ENCODE measurements at regions not wholly inside any gene's neighbourhood (a gene's known extent, or its start where the extent isn't known, plus 50 kb on each side); places are given as distances from the start of the nearest gene placed in this dataset.

GRCh38 chr22:42196454-42196853, 65.8 kb upstream of the CYP2D6 start:
- Histone ChIP-seq H3F3A (ENCODE audit: low read depth) (no peaks in the 10 kb centered on the region), H3K4me1 (ENCODE audit: insufficient read depth, low read length, poor library complexity, severe bottlenecking) (peaks cover 16% of the 10 kb centered on the region), H3K36me3 (ENCODE audit: insufficient read depth, low read length) (peaks cover 22% of the 10 kb centered on the region; the same call in 1 of the 2 replicates), H3K9me2 (replicated peaks; ENCODE audit: low read depth, low read length) (no peaks in the 10 kb centered on the region), H3K9me3 (ENCODE audit: insufficient read depth, low read depth, low read length) (no peaks in the 10 kb centered on the region), H3K9ac (ENCODE audit: low read depth, low read length, poor library complexity, severe bottlenecking) (no peak overlapping the region), H3K79me2 (ENCODE audit: insufficient read depth, low read length) (peaks cover 100% of the 10 kb centered on the region), H3K27me3 (ENCODE audit: insufficient read depth, low read length, poor library complexity, severe bottlenecking) (no peaks in the 10 kb centered on the region), H3K4me2 (ENCODE audit: low read depth, low read length, poor library complexity, severe bottlenecking) (no peak overlapping the region), H4K20me1 (ENCODE audit: insufficient read depth, low read length, poor library complexity, severe bottlenecking) (peaks cover 70% of the 10 kb centered on the region), H2AFZ (ENCODE audit: low read length) (no peak overlapping the region), H3K4me3 (ENCODE audit: low read length, poor library complexity, severe bottlenecking) (no peak overlapping the region)
- TF ChIP-seq CTCF (conservative IDR thresholded peaks at IDR 0.05; ENCODE audit: low read length) (no peak), EZH2phosphoT487 (IDR thresholded peaks at IDR 0.05; ENCODE audit: borderline replicate concordance) (no peak)

- Histone ChIP-seq H3K4me2 (ENCODE audit: low read depth, low read length, poor library complexity, severe bottlenecking) (no peak overlapping the region), H3K27me3 (ENCODE audit: insufficient read depth, low read length, poor library complexity, severe bottlenecking) (no peaks in the 10 kb centered on the region), H4K20me1 (ENCODE audit: insufficient read depth, low read length, poor library complexity, severe bottlenecking) (peaks cover 58% of the 10 kb centered on the region), H3K9me2 (replicated peaks; ENCODE audit: low read depth, low read length) (no peaks in the 10 kb centered on the region), H3K9me3 (ENCODE audit: insufficient read depth, low read depth, low read length) (no peaks in the 10 kb centered on the region), H3K4me1 (ENCODE audit: insufficient read depth, low read length, poor library complexity, severe bottlenecking) (peaks cover 16% of the 10 kb centered on the region), H3K9ac (ENCODE audit: low read depth, low read length, poor library complexity, severe bottlenecking) (no peak overlapping the region), H3K79me2 (ENCODE audit: insufficient read depth, low read length) (peaks cover 100% of the 10 kb centered on the region), H3K36me3 (ENCODE audit: insufficient read depth, low read length) (peaks cover 12% of the 10 kb centered on the region; the same call in 1 of the 2 replicates), H3K4me3 (ENCODE audit: low read length, poor library complexity, severe bottlenecking) (no peak overlapping the region), H2AFZ (ENCODE audit: low read length) (no peak overlapping the region), H3F3A (ENCODE audit: low read depth) (no peaks in the 10 kb centered on the region)
- TF ChIP-seq CTCF (conservative IDR thresholded peaks at IDR 0.05; ENCODE audit: low read length), result no peak
- no peak for TF ChIP-seq EZH2phosphoT487 (IDR thresholded peaks at IDR 0.05; ENCODE audit: borderline replicate concordance)
Measured at GRCh38 chr22:42194953-42195352, 64.3 kb upstream of the CYP2D6 start.

GRCh38 chr22:42194104-42194851, 63.7 kb upstream of the CYP2D6 start:
- no peaks in the 10 kb centered on the region for H3K9me3 ChIP-seq (ENCODE audit: insufficient read depth, low read depth, low read length)
- H3K27me3 ChIP-seq (ENCODE audit: insufficient read depth, low read length, poor library complexity, severe bottlenecking), result no peaks in the 10 kb centered on the region
- peaks cover 16% of the 10 kb centered on the region for H3K4me1 ChIP-seq (ENCODE audit: insufficient read depth, low read length, poor library complexity, severe bottlenecking)
- H4K20me1 ChIP-seq (ENCODE audit: insufficient read depth, low read length, poor library complexity, severe bottlenecking), result peaks cover 59% of the 10 kb centered on the region
- H3K4me2 ChIP-seq (ENCODE audit: low read depth, low read length, poor library complexity, severe bottlenecking), result no peak overlapping the region
- H3K36me3 ChIP-seq (ENCODE audit: insufficient read depth, low read length), result peaks cover 11% of the 10 kb centered on the region; the same call in 1 of the 2 replicates
- H3K79me2 ChIP-seq (ENCODE audit: insufficient read depth, low read length), result peaks cover 100% of the 10 kb centered on the region
- no peak overlapping the region for H3K4me3 ChIP-seq (ENCODE audit: low read length, poor library complexity, severe bottlenecking)
- no peaks in the 10 kb centered on the region for H3K9me2 ChIP-seq (replicated peaks; ENCODE audit: low read depth, low read length)
- no peak overlapping the region for H2AFZ ChIP-seq (ENCODE audit: low read length)
- H3F3A ChIP-seq (ENCODE audit: low read depth), result no peaks in the 10 kb centered on the region
- no peak overlapping the region for H3K9ac ChIP-seq (ENCODE audit: low read depth, low read length, poor library complexity, severe bottlenecking)
- TF ChIP-seq EZH2phosphoT487 (IDR thresholded peaks at IDR 0.05; ENCODE audit: borderline replicate concordance) (no peak), CTCF (conservative IDR thresholded peaks at IDR 0.05; ENCODE audit: low read length) (no peak)
